ENCODE measurements at regions not wholly inside any gene's neighbourhood (a gene's known extent, or its start where the extent isn't known, plus 50 kb on each side); places are given as distances from the start of the nearest gene placed in this dataset.

DNA sequence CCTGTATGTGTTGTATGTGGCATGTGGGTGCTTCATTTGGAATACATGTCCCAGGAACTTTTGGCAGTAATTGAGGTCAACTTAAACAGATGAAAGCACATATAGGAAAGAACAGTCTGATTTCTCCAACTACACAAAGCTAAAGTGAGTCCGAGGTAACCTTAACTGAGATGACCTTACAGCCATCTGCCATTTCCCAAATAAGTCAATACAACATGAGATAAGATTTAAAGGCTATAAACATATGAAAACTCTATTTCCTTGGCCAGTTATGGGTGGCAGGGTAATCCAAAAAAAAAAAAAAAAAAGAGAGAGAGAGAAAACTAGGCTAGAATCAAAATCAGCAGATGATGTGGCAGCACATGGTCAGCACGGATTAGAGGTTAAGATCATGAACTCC is 1068.3 kb downstream of the KHDRBS2 start:
- ChIA-PET RAD21 (ENCODE audit: unreplicated experiment) (no interaction called here), POLR2A (no interaction called here), SMC1A (ENCODE audit: uncharacterized antibody, unreplicated experiment) (no interaction called here), CTCF (no interaction called here)
- DNase-seq (ENCODE audit: low read depth, low spot score) (no peak), ATAC-seq (no peak), FAIRE-seq (no peak)
- H3K27me3 ChIP-seq (replicated peaks in 1 of 2; ENCODE audit: control insufficient read depth in 2 of 2, insufficient read depth in 2 of 2, low read length in 1 of 2), result no peaks in the 10 kb centered on the region
- H3K27ac ChIP-seq (ENCODE audit: control insufficient read depth, insufficient read depth), result no peak overlapping the region
- no peaks in the 10 kb centered on the region for H4K20me1 ChIP-seq (ENCODE audit: control insufficient read depth, insufficient read depth)
- TF ChIP-seq SPI1 (IDR thresholded peaks at IDR 0.05; ENCODE audit: borderline replicate concordance, insufficient read depth, low read depth, low read length), result no peak
- TF ChIP-seq MTA2 (IDR thresholded peaks at IDR 0.05; ENCODE audit: low read depth), result no peak
- no peak for TF ChIP-seq BMI1 (IDR thresholded peaks at IDR 0.05; ENCODE audit: borderline replicate concordance)
- no peak for TF ChIP-seq SKIL (IDR thresholded peaks at IDR 0.05; ENCODE audit: low read depth, poor library complexity, severe bottlenecking)
- TF ChIP-seq MEF2A (IDR thresholded peaks at IDR 0.05; ENCODE audit: insufficient read depth, low read depth, low read length), result no peak
- no peak for TF ChIP-seq KLF5 (IDR thresholded peaks at IDR 0.05; ENCODE audit: partially characterized antibody)
- no peak for TF ChIP-seq SUPT20H (IDR thresholded peaks at IDR 0.05; ENCODE audit: borderline replicate concordance, control insufficient read depth, low read depth, low read length)
- TF ChIP-seq STAT1 (conservative IDR thresholded peaks at IDR 0.05), result no peak
- H3K79me2 ChIP-seq (ENCODE audit: control insufficient read depth, insufficient read depth, low read length), result no peaks in the 10 kb centered on the region
- H3K36me3 ChIP-seq (ENCODE audit: control insufficient read depth in 2 of 2, insufficient read depth in 2 of 2, low read length in 1 of 2), result no peaks in the 10 kb centered on the region
- H3K4me2 ChIP-seq (ENCODE audit: control insufficient read depth, insufficient read depth), result no peak overlapping the region
- in situ Hi-C loops (cut with MboI) (no loop called here), intact Hi-C loops (cut with micrococcal nuclease; ENCODE audit: unreplicated experiment) (no loop called here)
- no peak overlapping the region for H2AFZ ChIP-seq (ENCODE audit: control insufficient read depth, low read depth, low read length)
- H3K9ac ChIP-seq (ENCODE audit: control insufficient read depth, insufficient read depth, low read length), result no peak overlapping the region
- no peak overlapping the region for H3K4me3 ChIP-seq
- WGBS (ENCODE audit: insufficient coverage, insufficient replicate concordance, low lambda C conversion rate, missing lambda C conversion rate), result 3% methylated on average over 2 of the region's 2 CpGs
- H3K4me1 ChIP-seq (ENCODE audit: control insufficient read depth, insufficient read depth, low read length), result no peaks in the 10 kb centered on the region
- no peaks in the 10 kb centered on the region for H3K9me3 ChIP-seq (replicated peaks; ENCODE audit: control insufficient read depth, insufficient read depth, low read length)
- BruUV-seq (replicated peaks), result no TSS peak
